HCT116 (cell line): ENCODE measurements at regions not wholly inside any gene's neighbourhood (a gene's known extent, or its start where the extent isn't known, plus 50 kb on each side); places are given as distances from the start of the nearest gene placed in this dataset.

ENCODE experiments used
- ATAC-seq: fragments of 200-7000 bp; cut with Tn5 transposase; 2 replicates; pipeline ENCODE4 v1.9.1; 2020; ENCODE audit warnings: mild to moderate bottlenecking, moderate library complexity
- BruUV-seq: library from RNA; stranded (reverse); fragments of 400-500 nt; replicated peaks from 2 replicates; lab custom pipeline; 2021; lab: Mats Ljungman, UMichigan
- CTCF ChIA-PET: fragments of 300-600 bp; sonication (Branson Sonifier 250); formaldehyde crosslinking; loops from one replicate; lab custom pipeline; 2021; ENCODE audit warnings: antibody characterized with exemption; lab: Charles Lee
- POLR2A ChIA-PET: fragments of 300-600, 350-600 bp; sonication (Branson Sonifier 250); formaldehyde crosslinking; loops from one replicate; lab custom pipeline; 2021; ENCODE audit warnings: antibody characterized with exemption; lab: Charles Lee
- RAD21 ChIA-PET, 2 experiments: fragments of 300-600 bp; sonication (Branson Sonifier 250); formaldehyde crosslinking; loops; one replicate each; lab custom pipeline; 2023; ENCODE audit warnings: low total read pairs in 2 of 2; ENCODE audit not compliant: uncharacterized antibody in 2 of 2, unreplicated experiment in 2 of 2, low non-redundant PET in 1 of 2; lab: Charles Lee
- DNase-seq: peaks from one replicate; pipeline ENCODE4 v3.0.0-alpha.2; 2010; ENCODE audit warnings: low read depth, low spot score
- H2AFZ ChIP-seq: fragments of 200-600 bp; shearing (Covaris generic), sonication (generic); 2 replicates; pipeline ENCODE4 v1.6.1; 2017; ENCODE audit warnings: low read depth, mixed run types, mixed read lengths, antibody characterized with exemption, low read length; ENCODE audit not compliant: poor library complexity, severe bottlenecking
- H3K27ac ChIP-seq: 2 replicates; pipeline ENCODE4 v1.5.1; 2012; ENCODE audit warnings: low read depth, low read length
- H3K27me3 ChIP-seq: fragments of 200-600 bp; sonication (generic); 2 replicates; pipeline ENCODE4 v1.6.1; 2016; ENCODE audit warnings: mixed run types, low read length, mixed read lengths; ENCODE audit not compliant: insufficient read depth
- H3K36me3 ChIP-seq, 2 experiments: fragments of 200-500 bp in 1 of 2; fragments of 200-600 bp in 1 of 2; sonication (Bioruptor generic) in 1 of 2; sonication (generic) in 1 of 2; 2 replicates each; pipeline versions ENCODE4 v1.5.1 to v1.6.1; 2014 to 2016; ENCODE audit warnings: low read length in 2 of 2, inconsistent platforms in 1 of 2, mixed read lengths in 1 of 2, mixed run types in 1 of 2; ENCODE audit not compliant: insufficient read depth in 2 of 2, control insufficient read depth in 1 of 2
- H3K4me1 ChIP-seq, 2 experiments: fragments of 200-600 bp in 1 of 2; sonication (generic) in 1 of 2; 2 replicates each; pipeline versions ENCODE4 v1.5.1 to v1.6.1; 2012 to 2017; ENCODE audit warnings: low read length in 2 of 2, inconsistent platforms in 1 of 2, mild to moderate bottlenecking in 1 of 2, mixed read lengths in 1 of 2, mixed run types in 1 of 2, moderate library complexity in 1 of 2; ENCODE audit not compliant: insufficient read depth in 2 of 2, control insufficient read depth in 1 of 2
- H3K4me2 ChIP-seq: fragments of 200-600 bp; sonication (generic); 2 replicates; pipeline ENCODE4 v1.6.1; 2017; ENCODE audit warnings: mixed run types, low read length, mixed read lengths
- H3K4me3 ChIP-seq, 2 experiments: fragments of 200-600 bp in 1 of 2; sonication (generic) in 1 of 2; replicated peaks in 1 of 2; 2 replicates each; pipeline ENCODE4 v1.5.1; 2011 to 2016; ENCODE audit warnings: low read length in 2 of 2, control low read depth in 1 of 2, low read depth in 1 of 2, mild to moderate bottlenecking in 1 of 2, mixed read lengths in 1 of 2, mixed run types in 1 of 2
- H3K79me2 ChIP-seq: fragments of 200-600 bp; sonication (generic); 2 replicates; pipeline ENCODE4 v1.6.1; 2017; ENCODE audit warnings: mild to moderate bottlenecking, mixed run types, low read length, moderate library complexity, mixed read lengths; ENCODE audit not compliant: insufficient read depth
- H3K9ac ChIP-seq: fragments of 200-600 bp; sonication (generic); 2 replicates; pipeline ENCODE4 v1.6.1; 2016; ENCODE audit warnings: low read length, mixed read lengths
- H3K9me2 ChIP-seq: fragments of 200-600 bp; sonication (generic), shearing (Covaris generic); 2 replicates; pipeline ENCODE4 v1.6.1; 2017; ENCODE audit warnings: mixed run types, mild to moderate bottlenecking, moderate library complexity; ENCODE audit not compliant: insufficient read depth
- H3K9me3 ChIP-seq, 2 experiments: fragments of 200-500 bp in 1 of 2; fragments of 200-600 bp in 1 of 2; sonication (Bioruptor generic) in 1 of 2; sonication (generic) in 1 of 2; 2 replicates each; pipeline ENCODE4 v1.6.1; 2014 to 2017; ENCODE audit warnings: low read length in 2 of 2, mixed read lengths in 2 of 2, inconsistent platforms in 1 of 2, low read depth in 1 of 2, mild to moderate bottlenecking in 1 of 2, mixed run types in 1 of 2, moderate library complexity in 1 of 2; ENCODE audit not compliant: control insufficient read depth in 1 of 2, insufficient read depth in 1 of 2
- H4K20me1 ChIP-seq: fragments of 200-600 bp; sonication (generic), shearing (Covaris generic); 2 replicates; pipeline ENCODE4 v1.6.1; 2017; ENCODE audit warnings: mixed run types, mild to moderate bottlenecking, moderate library complexity; ENCODE audit not compliant: insufficient read depth
- CBX3 ChIP-seq: IDR thresholded peaks from 2 replicates; pipeline ENCODE4 v1.6.1; 2012; ENCODE audit warnings: low read depth
- CEBPB ChIP-seq: IDR thresholded peaks from 2 replicates; pipeline ENCODE4 v1.6.1; 2012; ENCODE audit warnings: low read depth
- EGR1 ChIP-seq: IDR thresholded peaks from 2 replicates; pipeline ENCODE4 v1.6.1; 2012; ENCODE audit warnings: low read depth
- EZH2phosphoT487 ChIP-seq: fragments of 200-600 bp; IDR thresholded peaks from 2 replicates; pipeline ENCODE4 v1.6.1; 2018; ENCODE audit warnings: antibody characterized with exemption, borderline replicate concordance
- FOSL1 ChIP-seq: IDR thresholded peaks from 2 replicates; pipeline ENCODE4 v1.6.1; 2012; ENCODE audit warnings: low read depth
- JUND ChIP-seq: IDR thresholded peaks from 2 replicates; pipeline ENCODE4 v1.6.1; 2012
- MAX ChIP-seq: IDR thresholded peaks from 2 replicates; pipeline ENCODE4 v1.6.1; 2012
- POLR2A ChIP-seq: IDR thresholded peaks from 2 replicates; pipeline ENCODE4 v1.7.0; 2011; ENCODE audit warnings: borderline replicate concordance; ENCODE audit not compliant: insufficient read depth, insufficient read length; ENCODE audit errors: extremely low read depth
- POLR2AphosphoS5 ChIP-seq: IDR thresholded peaks from 2 replicates; pipeline ENCODE4 v1.6.1; 2011; ENCODE audit warnings: mild to moderate bottlenecking, low read depth, low read length, moderate library complexity
- RAD21 ChIP-seq: IDR thresholded peaks from 2 replicates; pipeline ENCODE4 v1.6.1; 2012; ENCODE audit warnings: low read depth, mild to moderate bottlenecking
- TCF7L2 ChIP-seq: IDR thresholded peaks from 2 replicates; pipeline ENCODE4 v1.7.0; 2011; ENCODE audit warnings: borderline replicate concordance, inconsistent platforms; ENCODE audit not compliant: insufficient read depth, insufficient read length; ENCODE audit errors: extremely low read depth
- YY1 ChIP-seq: IDR thresholded peaks from 2 replicates; pipeline ENCODE4 v1.6.1; 2011; ENCODE audit warnings: low read length, low read depth, moderate library complexity, mild to moderate bottlenecking; ENCODE audit not compliant: insufficient replicate concordance; ENCODE audit errors: extremely low read depth
- ZFX ChIP-seq: fragments of 450-650 bp; IDR thresholded peaks from 2 replicates; pipeline ENCODE4 v1.6.1; 2017
- ZNF274 ChIP-seq: fragments of 200-500 bp; sonication (Bioruptor generic); IDR thresholded peaks from 2 replicates; pipeline ENCODE4 v1.6.1; 2014; ENCODE audit warnings: mild to moderate bottlenecking, low read depth, low read length, inconsistent platforms
- intact Hi-C: fragments of 100-400 bp; cut with micrococcal nuclease; formaldehyde crosslinking; loops from 2 replicates; pipeline ENCODE4 v1.10.0; 2022
- TF ChIP-seq, protein P1 (sequence below): IDR thresholded peaks from 2 replicates; pipeline ENCODE4 v1.6.1; 2012; ENCODE audit warnings: low read depth
- TF ChIP-seq, protein P2 (sequence below): IDR thresholded peaks from 2 replicates; pipeline ENCODE4 v1.6.1; 2012

GRCh38 chr20:21456207-21456606 is 57.7 kb downstream of the NKX2-2 start:
- CTCF ChIA-PET = no interaction called here
- H3K9ac ChIP-seq = no peak overlapping the region
- POLR2A ChIA-PET = no interaction called here

DNA sequence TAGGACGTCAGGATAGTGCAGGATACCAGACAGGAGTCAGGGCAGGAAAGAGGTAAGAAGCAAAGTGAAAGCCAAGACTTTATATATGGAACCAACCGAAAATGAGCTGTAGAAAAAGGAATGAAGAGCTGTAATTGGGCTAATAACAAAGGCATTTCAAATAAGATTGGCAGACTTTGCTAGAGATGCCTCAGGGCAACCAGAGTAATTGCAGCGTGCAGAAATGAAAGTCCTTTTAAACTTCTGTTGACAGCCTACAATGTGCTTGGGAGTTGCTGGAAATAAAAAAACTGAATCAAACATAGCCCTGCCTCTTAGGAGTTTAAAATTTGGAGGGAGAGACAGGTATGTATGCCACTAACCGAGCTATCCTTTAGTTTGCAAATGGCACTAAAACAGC is 56.4 kb upstream of the NKX2-4 start:
- ChIA-PET CTCF (no interaction called here), RAD21 (no interaction called here), POLR2A (no interaction called here)
- H3K4me3 ChIP-seq = no peak overlapping the region
- no TSS peak for BruUV-seq
- H3K36me3 ChIP-seq = no peaks in the 10 kb centered on the region
- intact Hi-C loops = no loop called here
- no peak overlapping the region for H2AFZ ChIP-seq
- H3K4me1 ChIP-seq = no peaks in the 10 kb centered on the region
- H3K9me2 ChIP-seq = no peaks in the 10 kb centered on the region
- H3K4me2 ChIP-seq = no peak overlapping the region
- no peaks in the 10 kb centered on the region for H3K9me3 ChIP-seq
- H3K27me3 ChIP-seq = no peaks in the 10 kb centered on the region; the same call in 1 of the 2 replicates
- no peak for DNase-seq
- H4K20me1 ChIP-seq = no peaks in the 10 kb centered on the region
- H3K79me2 ChIP-seq = no peaks in the 10 kb centered on the region
- H3K9ac ChIP-seq = no peak overlapping the region
- no peak for ATAC-seq
- no peak overlapping the region for H3K27ac ChIP-seq
- TF ChIP-seq YY1 (no peak), POLR2AphosphoS5 (no peak), FOSL1 (no peak), MAX (no peak), TCF7L2 (no peak), RAD21 (no peak), JUND (no peak), EGR1 (no peak), ZFX (no peak), POLR2A (no peak), EZH2phosphoT487 (no peak), CBX3 (no peak), ZNF274 (no peak), CEBPB (no peak)
- TF ChIP-seq, protein P1, sequence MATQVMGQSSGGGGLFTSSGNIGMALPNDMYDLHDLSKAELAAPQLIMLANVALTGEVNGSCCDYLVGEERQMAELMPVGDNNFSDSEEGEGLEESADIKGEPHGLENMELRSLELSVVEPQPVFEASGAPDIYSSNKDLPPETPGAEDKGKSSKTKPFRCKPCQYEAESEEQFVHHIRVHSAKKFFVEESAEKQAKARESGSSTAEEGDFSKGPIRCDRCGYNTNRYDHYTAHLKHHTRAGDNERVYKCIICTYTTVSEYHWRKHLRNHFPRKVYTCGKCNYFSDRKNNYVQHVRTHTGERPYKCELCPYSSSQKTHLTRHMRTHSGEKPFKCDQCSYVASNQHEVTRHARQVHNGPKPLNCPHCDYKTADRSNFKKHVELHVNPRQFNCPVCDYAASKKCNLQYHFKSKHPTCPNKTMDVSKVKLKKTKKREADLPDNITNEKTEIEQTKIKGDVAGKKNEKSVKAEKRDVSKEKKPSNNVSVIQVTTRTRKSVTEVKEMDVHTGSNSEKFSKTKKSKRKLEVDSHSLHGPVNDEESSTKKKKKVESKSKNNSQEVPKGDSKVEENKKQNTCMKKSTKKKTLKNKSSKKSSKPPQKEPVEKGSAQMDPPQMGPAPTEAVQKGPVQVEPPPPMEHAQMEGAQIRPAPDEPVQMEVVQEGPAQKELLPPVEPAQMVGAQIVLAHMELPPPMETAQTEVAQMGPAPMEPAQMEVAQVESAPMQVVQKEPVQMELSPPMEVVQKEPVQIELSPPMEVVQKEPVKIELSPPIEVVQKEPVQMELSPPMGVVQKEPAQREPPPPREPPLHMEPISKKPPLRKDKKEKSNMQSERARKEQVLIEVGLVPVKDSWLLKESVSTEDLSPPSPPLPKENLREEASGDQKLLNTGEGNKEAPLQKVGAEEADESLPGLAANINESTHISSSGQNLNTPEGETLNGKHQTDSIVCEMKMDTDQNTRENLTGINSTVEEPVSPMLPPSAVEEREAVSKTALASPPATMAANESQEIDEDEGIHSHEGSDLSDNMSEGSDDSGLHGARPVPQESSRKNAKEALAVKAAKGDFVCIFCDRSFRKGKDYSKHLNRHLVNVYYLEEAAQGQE = no peak
- TF ChIP-seq, protein P2, sequence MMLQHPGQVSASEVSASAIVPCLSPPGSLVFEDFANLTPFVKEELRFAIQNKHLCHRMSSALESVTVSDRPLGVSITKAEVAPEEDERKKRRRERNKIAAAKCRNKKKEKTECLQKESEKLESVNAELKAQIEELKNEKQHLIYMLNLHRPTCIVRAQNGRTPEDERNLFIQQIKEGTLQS = no peak

More at GRCh38 chr20:21456207-21456606, 57.7 kb downstream of the NKX2-2 start:
- intact Hi-C loops = no loop called here
- no peak for ATAC-seq
- Histone ChIP-seq H3K4me1 (no peaks in the 10 kb centered on the region), H3K9me2 (no peaks in the 10 kb centered on the region), H3K27ac (no peak overlapping the region)
- RAD21 ChIA-PET = no interaction called here
- TF ChIP-seq RAD21 = no peak
- TF ChIP-seq, all 23 proteins: peak for 0
- H2AFZ ChIP-seq = no peak overlapping the region
- no peak overlapping the region for H3K4me3 ChIP-seq
- no peaks in the 10 kb centered on the region for H4K20me1 ChIP-seq
- H3K4me2 ChIP-seq = no peak overlapping the region
- no peaks in the 10 kb centered on the region for H3K36me3 ChIP-seq
- H3K9me3 ChIP-seq = no peaks in the 10 kb centered on the region
- no peaks in the 10 kb centered on the region; the same call in 1 of the 2 replicates for H3K27me3 ChIP-seq
- DNase-seq = no peak
- BruUV-seq = no TSS peak
- H3K79me2 ChIP-seq = no peaks in the 10 kb centered on the region
